PC-3 (cell line): ENCODE measurements at regions not wholly inside any gene's neighbourhood (a gene's known extent, or its start where the extent isn't known, plus 50 kb on each side); places are given as distances from the start of the nearest gene placed in this dataset.

ENCODE experiments used
- EZH2 ChIP-seq: fragments of 300-600 bp; sonication (generic); IDR thresholded peaks from one replicate; pipeline ENCODE4 v1.6.1; 2017; ENCODE audit warnings: antibody characterized with exemption, mild to moderate bottlenecking, low read length; ENCODE audit not compliant: unreplicated experiment
- TF ChIP-seq, protein P1 (sequence below): fragments of 300-600 bp; sonication (generic); conservative IDR thresholded peaks from 2 replicates; pipeline ENCODE4 v1.5.1; 2017; ENCODE audit warnings: antibody characterized with exemption, low read depth, mild to moderate bottlenecking, low read length

DNA sequence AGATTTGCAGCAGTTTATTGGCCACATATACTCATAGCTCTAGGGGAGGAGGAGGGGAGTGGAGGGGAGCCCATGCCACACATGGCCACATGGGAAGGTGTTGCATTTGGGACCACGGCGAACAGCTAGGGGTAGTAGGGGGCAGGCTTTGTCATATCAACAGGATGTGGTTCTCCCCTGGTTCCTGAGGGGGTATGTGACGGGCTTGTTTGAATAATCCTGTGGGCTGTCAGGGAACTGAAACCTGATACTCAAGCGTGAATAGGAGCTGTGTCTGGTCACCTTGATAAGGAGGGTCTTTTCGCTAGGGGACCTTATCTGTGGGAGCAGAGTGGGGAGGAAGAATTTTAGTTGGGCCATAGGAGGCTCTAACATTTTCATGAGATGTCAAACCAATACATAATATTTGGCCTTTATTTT is 264.7 kb downstream of the CTH start:
- TF ChIP-seq, protein P1, sequence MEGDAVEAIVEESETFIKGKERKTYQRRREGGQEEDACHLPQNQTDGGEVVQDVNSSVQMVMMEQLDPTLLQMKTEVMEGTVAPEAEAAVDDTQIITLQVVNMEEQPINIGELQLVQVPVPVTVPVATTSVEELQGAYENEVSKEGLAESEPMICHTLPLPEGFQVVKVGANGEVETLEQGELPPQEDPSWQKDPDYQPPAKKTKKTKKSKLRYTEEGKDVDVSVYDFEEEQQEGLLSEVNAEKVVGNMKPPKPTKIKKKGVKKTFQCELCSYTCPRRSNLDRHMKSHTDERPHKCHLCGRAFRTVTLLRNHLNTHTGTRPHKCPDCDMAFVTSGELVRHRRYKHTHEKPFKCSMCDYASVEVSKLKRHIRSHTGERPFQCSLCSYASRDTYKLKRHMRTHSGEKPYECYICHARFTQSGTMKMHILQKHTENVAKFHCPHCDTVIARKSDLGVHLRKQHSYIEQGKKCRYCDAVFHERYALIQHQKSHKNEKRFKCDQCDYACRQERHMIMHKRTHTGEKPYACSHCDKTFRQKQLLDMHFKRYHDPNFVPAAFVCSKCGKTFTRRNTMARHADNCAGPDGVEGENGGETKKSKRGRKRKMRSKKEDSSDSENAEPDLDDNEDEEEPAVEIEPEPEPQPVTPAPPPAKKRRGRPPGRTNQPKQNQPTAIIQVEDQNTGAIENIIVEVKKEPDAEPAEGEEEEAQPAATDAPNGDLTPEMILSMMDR = no peak
- TF ChIP-seq EZH2 = no peak
